A549 (cell line): ENCODE measurements at regions not wholly inside any gene's neighbourhood (a gene's known extent, or its start where the extent isn't known, plus 50 kb on each side); places are given as distances from the start of the nearest gene placed in this dataset.

Experiments
- CBX2 ChIP-seq: fragments of 200-600 bp; sonication (generic); IDR thresholded peaks from 2 replicates; pipeline ENCODE4 v1.6.1; 2016; ENCODE audit warnings: low read depth, mild to moderate bottlenecking, borderline replicate concordance
- CTCF ChIP-seq: fragments of >200 bp; sonication (Bioruptor Twin); formaldehyde crosslinking; IDR thresholded peaks from 3 replicates; pipeline ENCODE4 v1.5.1; 2016
- EP300 ChIP-seq, 2 experiments: fragments of >200 bp; sonication (Bioruptor Twin); formaldehyde crosslinking; IDR thresholded peaks; 2 replicates in 1 of 2; 3 replicates in 1 of 2; pipeline ENCODE4 v1.6.1; 2016 to 2017
- RFX5 ChIP-seq: fragments of 450-650 bp; IDR thresholded peaks from 2 replicates; pipeline ENCODE4 v1.7.1; 2014; ENCODE audit warnings: antibody characterized with exemption, mild to moderate bottlenecking, moderate library complexity
- TF ChIP-seq, protein P1 (sequence below): fragments of 200-600 bp; sonication (generic); IDR thresholded peaks from 2 replicates; pipeline ENCODE4 v1.6.1; 2016; ENCODE audit warnings: antibody characterized with exemption, mild to moderate bottlenecking, moderate library complexity
- TF ChIP-seq, protein P2 (sequence below): IDR thresholded peaks from 2 replicates; pipeline ENCODE4 v1.6.1; 2012; ENCODE audit warnings: low read depth, borderline replicate concordance

DNA sequence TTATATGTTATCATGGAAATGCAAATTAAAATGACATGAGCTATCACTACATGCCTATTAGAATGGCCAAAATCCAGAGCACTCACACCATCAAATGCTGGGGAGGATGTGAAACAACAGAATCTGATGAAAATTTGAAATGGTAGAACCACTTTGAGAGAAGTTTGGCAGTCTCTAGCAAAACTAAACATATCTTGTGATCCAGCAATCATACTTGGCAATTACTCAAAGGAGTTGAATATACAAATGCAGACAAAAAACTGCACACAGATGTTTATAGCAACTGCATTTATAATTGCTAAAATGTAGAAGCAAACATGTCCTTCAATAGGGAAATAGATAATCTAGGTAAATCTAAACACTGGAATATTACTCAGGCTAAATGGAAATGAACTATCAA is 1164.9 kb downstream of the DNAJB9 start:
- TF ChIP-seq CBX2 (no peak), RFX5 (no peak), CTCF (no peak), EP300 (IDR thresholded peaks at IDR 0.05) (no peak)
- TF ChIP-seq, protein P1, sequence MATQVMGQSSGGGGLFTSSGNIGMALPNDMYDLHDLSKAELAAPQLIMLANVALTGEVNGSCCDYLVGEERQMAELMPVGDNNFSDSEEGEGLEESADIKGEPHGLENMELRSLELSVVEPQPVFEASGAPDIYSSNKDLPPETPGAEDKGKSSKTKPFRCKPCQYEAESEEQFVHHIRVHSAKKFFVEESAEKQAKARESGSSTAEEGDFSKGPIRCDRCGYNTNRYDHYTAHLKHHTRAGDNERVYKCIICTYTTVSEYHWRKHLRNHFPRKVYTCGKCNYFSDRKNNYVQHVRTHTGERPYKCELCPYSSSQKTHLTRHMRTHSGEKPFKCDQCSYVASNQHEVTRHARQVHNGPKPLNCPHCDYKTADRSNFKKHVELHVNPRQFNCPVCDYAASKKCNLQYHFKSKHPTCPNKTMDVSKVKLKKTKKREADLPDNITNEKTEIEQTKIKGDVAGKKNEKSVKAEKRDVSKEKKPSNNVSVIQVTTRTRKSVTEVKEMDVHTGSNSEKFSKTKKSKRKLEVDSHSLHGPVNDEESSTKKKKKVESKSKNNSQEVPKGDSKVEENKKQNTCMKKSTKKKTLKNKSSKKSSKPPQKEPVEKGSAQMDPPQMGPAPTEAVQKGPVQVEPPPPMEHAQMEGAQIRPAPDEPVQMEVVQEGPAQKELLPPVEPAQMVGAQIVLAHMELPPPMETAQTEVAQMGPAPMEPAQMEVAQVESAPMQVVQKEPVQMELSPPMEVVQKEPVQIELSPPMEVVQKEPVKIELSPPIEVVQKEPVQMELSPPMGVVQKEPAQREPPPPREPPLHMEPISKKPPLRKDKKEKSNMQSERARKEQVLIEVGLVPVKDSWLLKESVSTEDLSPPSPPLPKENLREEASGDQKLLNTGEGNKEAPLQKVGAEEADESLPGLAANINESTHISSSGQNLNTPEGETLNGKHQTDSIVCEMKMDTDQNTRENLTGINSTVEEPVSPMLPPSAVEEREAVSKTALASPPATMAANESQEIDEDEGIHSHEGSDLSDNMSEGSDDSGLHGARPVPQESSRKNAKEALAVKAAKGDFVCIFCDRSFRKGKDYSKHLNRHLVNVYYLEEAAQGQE: no peak
- TF ChIP-seq, protein P2, sequence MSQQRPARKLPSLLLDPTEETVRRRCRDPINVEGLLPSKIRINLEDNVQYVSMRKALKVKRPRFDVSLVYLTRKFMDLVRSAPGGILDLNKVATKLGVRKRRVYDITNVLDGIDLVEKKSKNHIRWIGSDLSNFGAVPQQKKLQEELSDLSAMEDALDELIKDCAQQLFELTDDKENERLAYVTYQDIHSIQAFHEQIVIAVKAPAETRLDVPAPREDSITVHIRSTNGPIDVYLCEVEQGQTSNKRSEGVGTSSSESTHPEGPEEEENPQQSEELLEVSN: no peak
